Neural cell (in vitro differentiated cells): ENCODE measurements at regions not wholly inside any gene's neighbourhood (a gene's known extent, or its start where the extent isn't known, plus 50 kb on each side); places are given as distances from the start of the nearest gene placed in this dataset.

Source experiments
- H2AFZ ChIP-seq: fragments of 200-600, 300-800 bp; sonication (generic), shearing (Covaris generic); 2 replicates; pipeline ENCODE4 v1.6.0; 2014; ENCODE audit warnings: low read depth, mild to moderate bottlenecking, antibody characterized with exemption, low read length, moderate library complexity
- H3F3A ChIP-seq: fragments of 200-600 bp; shearing (Covaris generic); 2 replicates; pipeline ENCODE4 v1.6.1; 2016; ENCODE audit warnings: mild to moderate bottlenecking, moderate library complexity, mixed read lengths, antibody characterized with exemption, low read length; ENCODE audit not compliant: insufficient read depth, poor library complexity, severe bottlenecking
- H3K27ac ChIP-seq: fragments of 200-600, 300-800 bp; sonication (generic), shearing (Covaris generic); 2 replicates; pipeline ENCODE4 v1.5.1; 2014; ENCODE audit warnings: mild to moderate bottlenecking, low read length, moderate library complexity
- H3K27me3 ChIP-seq: fragments of 300-800, 200-600 bp; sonication (generic), shearing (Covaris generic); 2 replicates; pipeline ENCODE4 v1.6.0; 2014; ENCODE audit warnings: mild to moderate bottlenecking, low read depth, low read length, moderate library complexity; ENCODE audit not compliant: insufficient read depth
- H3K36me3 ChIP-seq: fragments of 300-800, 200-600 bp; sonication (generic), shearing (Covaris generic); 2 replicates; pipeline ENCODE4 v1.5.1; 2014; ENCODE audit warnings: mild to moderate bottlenecking, antibody characterized with exemption, low read length, moderate library complexity; ENCODE audit not compliant: insufficient read depth
- H3K4me2 ChIP-seq: fragments of 300-800, 200-600 bp; sonication (generic), shearing (Covaris generic); 2 replicates; pipeline ENCODE4 v1.6.0; 2014; ENCODE audit warnings: mild to moderate bottlenecking, low read length
- H3K4me3 ChIP-seq: fragments of 300-800, 200-600 bp; sonication (generic), shearing (Covaris generic); 2 replicates; pipeline ENCODE4 v1.5.1; 2014; ENCODE audit warnings: mild to moderate bottlenecking, low read length, moderate library complexity
- H3K79me2 ChIP-seq: fragments of 200-600 bp; shearing (Covaris generic); replicated peaks from 2 replicates; pipeline ENCODE4 v1.6.0; 2014; ENCODE audit warnings: mild to moderate bottlenecking, low read length, moderate library complexity; ENCODE audit not compliant: insufficient read depth
- H3K9ac ChIP-seq: fragments of 300-800, 200-600 bp; sonication (generic), shearing (Covaris generic); 2 replicates; pipeline ENCODE4 v1.6.1; 2016; ENCODE audit warnings: mild to moderate bottlenecking, low read length, mixed read lengths
- H3K9me2 ChIP-seq: fragments of 200-600 bp; shearing (Covaris generic); 2 replicates; pipeline ENCODE4 v1.6.1; 2016; ENCODE audit warnings: mild to moderate bottlenecking, low read length, mixed read lengths; ENCODE audit not compliant: insufficient read depth
- H3K9me3 ChIP-seq: fragments of 200-600, 300-800 bp; sonication (generic), shearing (Covaris generic); 2 replicates; pipeline ENCODE4 v1.6.1; 2016; ENCODE audit warnings: mild to moderate bottlenecking, mixed run types, low read length, moderate library complexity, mixed read lengths
- H4K20me1 ChIP-seq: fragments of 200-600 bp; shearing (Covaris generic); 2 replicates; pipeline ENCODE4 v1.6.1; 2016; ENCODE audit warnings: mild to moderate bottlenecking, mixed run types; ENCODE audit not compliant: insufficient read depth
- EP300 ChIP-seq: fragments of 450-650 bp; conservative IDR thresholded peaks from 2 replicates; pipeline ENCODE4 v1.6.1; 2014; ENCODE audit warnings: antibody characterized with exemption, mild to moderate bottlenecking, moderate library complexity; ENCODE audit not compliant: poor library complexity, severe bottlenecking
- EZH2 ChIP-seq: fragments of 200-600, 300-800 bp; shearing (Covaris generic), sonication (generic); IDR thresholded peaks from 2 replicates; pipeline ENCODE4 v1.6.1; 2014; ENCODE audit warnings: antibody characterized with exemption, low read length, borderline replicate concordance, mild to moderate bottlenecking; ENCODE audit not compliant: insufficient read depth, poor library complexity, severe bottlenecking
- MXI1 ChIP-seq: fragments of 450-650 bp; conservative IDR thresholded peaks from 2 replicates; pipeline ENCODE4 v1.6.1; 2014; ENCODE audit warnings: antibody characterized with exemption, mild to moderate bottlenecking; ENCODE audit not compliant: poor library complexity, severe bottlenecking
- POLR2AphosphoS5 ChIP-seq: IDR thresholded peaks from 2 replicates; pipeline ENCODE4 v1.6.1; 2012
- RAD21 ChIP-seq: fragments of 450-650 bp; conservative IDR thresholded peaks from 2 replicates; pipeline ENCODE4 v1.6.1; 2014; ENCODE audit warnings: antibody characterized with exemption, mild to moderate bottlenecking, moderate library complexity
- SMC3 ChIP-seq: fragments of 450-650 bp; conservative IDR thresholded peaks from 2 replicates; pipeline ENCODE4 v1.6.1; 2014; ENCODE audit warnings: antibody characterized with exemption, mild to moderate bottlenecking, moderate library complexity; ENCODE audit not compliant: poor library complexity
- TAF1 ChIP-seq: IDR thresholded peaks from 2 replicates; pipeline ENCODE4 v1.6.1; 2012; ENCODE audit warnings: low read depth
- TF ChIP-seq, protein P1 (sequence below): fragments of 450-650 bp; IDR thresholded peaks from 2 replicates; pipeline ENCODE4 v1.5.1; 2014; ENCODE audit warnings: antibody characterized with exemption, mild to moderate bottlenecking, moderate library complexity; ENCODE audit not compliant: poor library complexity, severe bottlenecking
- TF ChIP-seq, protein P2 (sequence below): IDR thresholded peaks from 2 replicates; pipeline ENCODE4 v1.6.1; 2012; ENCODE audit warnings: borderline replicate concordance

DNA sequence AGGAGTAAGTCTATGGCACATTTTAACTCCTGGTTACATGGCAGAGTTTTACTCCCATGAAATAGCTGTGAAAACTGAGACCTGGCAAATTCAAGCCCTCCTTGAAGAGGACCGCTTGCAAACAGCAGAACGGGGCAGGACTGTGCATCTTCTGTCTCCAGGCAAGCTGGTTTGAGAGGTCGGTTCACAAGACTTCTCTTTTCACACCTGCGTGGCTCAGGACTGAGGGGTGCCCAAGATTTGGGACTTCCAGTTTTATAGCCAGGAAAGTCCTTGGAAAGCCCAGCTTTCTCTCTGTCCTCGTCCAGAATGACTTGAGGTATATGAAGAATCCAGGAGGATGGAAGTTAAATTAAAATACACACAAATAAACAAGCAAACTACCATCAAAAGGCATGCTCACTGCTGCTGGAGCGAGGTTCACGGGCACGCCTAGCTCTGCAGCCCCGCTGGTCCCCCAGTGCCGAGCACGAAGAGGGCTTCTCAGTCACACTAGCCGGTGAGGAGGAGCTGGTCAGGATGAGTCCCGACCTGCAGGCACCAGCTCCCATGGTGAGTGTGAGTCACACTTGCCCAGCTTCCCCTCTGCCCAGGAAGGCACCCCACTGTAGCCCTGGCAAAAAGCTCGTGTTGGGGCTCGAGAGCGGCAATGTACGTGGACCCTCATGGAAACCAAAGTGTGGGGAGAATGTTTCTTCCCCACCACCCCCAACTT, 1382.4 kb downstream of the BRD1 start:
- Histone ChIP-seq H3K4me2 (no peak overlapping the region), H3K27me3 (no peaks in the 10 kb centered on the region), H3K4me3 (no peak overlapping the region), H3K79me2 (no peaks in the 10 kb centered on the region), H3K27ac (no peak overlapping the region), H3F3A (no peaks in the 10 kb centered on the region), H3K9me3 (no peaks in the 10 kb centered on the region), H2AFZ (no peak overlapping the region), H4K20me1 (no peaks in the 10 kb centered on the region), H3K9me2 (no peaks in the 10 kb centered on the region), H3K36me3 (no peaks in the 10 kb centered on the region), H3K9ac (no peak overlapping the region)
- TF ChIP-seq SMC3 (no peak), MXI1 (no peak), TAF1 (no peak), POLR2AphosphoS5 (no peak), EZH2 (no peak), EP300 (no peak), RAD21 (no peak)
- TF ChIP-seq, protein P1, sequence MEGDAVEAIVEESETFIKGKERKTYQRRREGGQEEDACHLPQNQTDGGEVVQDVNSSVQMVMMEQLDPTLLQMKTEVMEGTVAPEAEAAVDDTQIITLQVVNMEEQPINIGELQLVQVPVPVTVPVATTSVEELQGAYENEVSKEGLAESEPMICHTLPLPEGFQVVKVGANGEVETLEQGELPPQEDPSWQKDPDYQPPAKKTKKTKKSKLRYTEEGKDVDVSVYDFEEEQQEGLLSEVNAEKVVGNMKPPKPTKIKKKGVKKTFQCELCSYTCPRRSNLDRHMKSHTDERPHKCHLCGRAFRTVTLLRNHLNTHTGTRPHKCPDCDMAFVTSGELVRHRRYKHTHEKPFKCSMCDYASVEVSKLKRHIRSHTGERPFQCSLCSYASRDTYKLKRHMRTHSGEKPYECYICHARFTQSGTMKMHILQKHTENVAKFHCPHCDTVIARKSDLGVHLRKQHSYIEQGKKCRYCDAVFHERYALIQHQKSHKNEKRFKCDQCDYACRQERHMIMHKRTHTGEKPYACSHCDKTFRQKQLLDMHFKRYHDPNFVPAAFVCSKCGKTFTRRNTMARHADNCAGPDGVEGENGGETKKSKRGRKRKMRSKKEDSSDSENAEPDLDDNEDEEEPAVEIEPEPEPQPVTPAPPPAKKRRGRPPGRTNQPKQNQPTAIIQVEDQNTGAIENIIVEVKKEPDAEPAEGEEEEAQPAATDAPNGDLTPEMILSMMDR, result no peak
- TF ChIP-seq, protein P2, sequence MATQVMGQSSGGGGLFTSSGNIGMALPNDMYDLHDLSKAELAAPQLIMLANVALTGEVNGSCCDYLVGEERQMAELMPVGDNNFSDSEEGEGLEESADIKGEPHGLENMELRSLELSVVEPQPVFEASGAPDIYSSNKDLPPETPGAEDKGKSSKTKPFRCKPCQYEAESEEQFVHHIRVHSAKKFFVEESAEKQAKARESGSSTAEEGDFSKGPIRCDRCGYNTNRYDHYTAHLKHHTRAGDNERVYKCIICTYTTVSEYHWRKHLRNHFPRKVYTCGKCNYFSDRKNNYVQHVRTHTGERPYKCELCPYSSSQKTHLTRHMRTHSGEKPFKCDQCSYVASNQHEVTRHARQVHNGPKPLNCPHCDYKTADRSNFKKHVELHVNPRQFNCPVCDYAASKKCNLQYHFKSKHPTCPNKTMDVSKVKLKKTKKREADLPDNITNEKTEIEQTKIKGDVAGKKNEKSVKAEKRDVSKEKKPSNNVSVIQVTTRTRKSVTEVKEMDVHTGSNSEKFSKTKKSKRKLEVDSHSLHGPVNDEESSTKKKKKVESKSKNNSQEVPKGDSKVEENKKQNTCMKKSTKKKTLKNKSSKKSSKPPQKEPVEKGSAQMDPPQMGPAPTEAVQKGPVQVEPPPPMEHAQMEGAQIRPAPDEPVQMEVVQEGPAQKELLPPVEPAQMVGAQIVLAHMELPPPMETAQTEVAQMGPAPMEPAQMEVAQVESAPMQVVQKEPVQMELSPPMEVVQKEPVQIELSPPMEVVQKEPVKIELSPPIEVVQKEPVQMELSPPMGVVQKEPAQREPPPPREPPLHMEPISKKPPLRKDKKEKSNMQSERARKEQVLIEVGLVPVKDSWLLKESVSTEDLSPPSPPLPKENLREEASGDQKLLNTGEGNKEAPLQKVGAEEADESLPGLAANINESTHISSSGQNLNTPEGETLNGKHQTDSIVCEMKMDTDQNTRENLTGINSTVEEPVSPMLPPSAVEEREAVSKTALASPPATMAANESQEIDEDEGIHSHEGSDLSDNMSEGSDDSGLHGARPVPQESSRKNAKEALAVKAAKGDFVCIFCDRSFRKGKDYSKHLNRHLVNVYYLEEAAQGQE, result no peak

DNA sequence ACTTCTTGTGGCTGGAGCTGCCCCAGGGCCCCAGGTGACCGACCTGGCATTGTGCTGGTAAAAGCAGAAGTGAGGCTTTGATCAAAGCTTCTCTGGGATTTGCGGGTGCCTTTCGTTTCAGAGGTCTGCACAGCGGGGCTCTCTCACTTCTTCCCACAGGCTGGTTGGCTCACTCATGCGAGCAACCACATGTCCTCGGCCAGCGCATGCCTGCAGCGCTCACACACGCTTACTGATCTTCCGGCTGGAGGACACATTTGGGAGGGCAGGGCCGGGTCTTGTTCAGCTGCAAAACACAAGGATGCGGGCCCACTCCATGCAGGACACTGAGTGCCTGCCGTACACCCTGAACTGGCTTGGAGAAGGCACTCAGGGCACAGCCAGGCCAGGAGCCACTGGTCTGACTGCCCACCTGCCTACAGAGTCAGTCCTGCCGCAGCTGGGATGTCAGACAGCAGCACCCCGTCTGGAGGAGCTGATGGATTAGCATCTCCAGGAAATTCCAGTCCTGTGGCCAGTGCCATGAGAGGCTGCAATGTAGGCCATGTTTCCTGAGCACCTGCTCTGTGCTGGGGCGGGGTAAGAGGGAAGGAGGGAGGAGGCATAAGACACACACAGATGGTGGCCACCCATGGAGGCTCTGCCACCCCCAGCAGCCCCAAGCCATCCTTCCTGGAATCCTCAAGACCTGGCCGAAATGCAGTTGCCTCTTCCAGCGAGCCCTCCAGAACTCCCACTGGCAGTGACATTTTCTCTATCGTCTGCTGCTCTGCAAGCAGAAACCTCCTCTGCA, 1383.2 kb downstream of the BRD1 start:
- Histone ChIP-seq H2AFZ (no peak overlapping the region), H3K9me2 (no peaks in the 10 kb centered on the region), H3K27me3 (no peaks in the 10 kb centered on the region), H3K9ac (no peak overlapping the region), H3K4me2 (no peak overlapping the region), H3K4me3 (no peak overlapping the region), H3F3A (no peaks in the 10 kb centered on the region), H3K27ac (no peak overlapping the region), H4K20me1 (no peaks in the 10 kb centered on the region), H3K36me3 (no peaks in the 10 kb centered on the region), H3K79me2 (no peaks in the 10 kb centered on the region), H3K9me3 (no peaks in the 10 kb centered on the region)
- TF ChIP-seq, protein P1, result no peak
- TF ChIP-seq SMC3, result no peak
- no peak for TF ChIP-seq RAD21
- no peak for TF ChIP-seq EZH2
- TF ChIP-seq POLR2AphosphoS5, result no peak
- no peak for TF ChIP-seq EP300
- TF ChIP-seq, protein P2, result no peak
- no peak for TF ChIP-seq MXI1
- TF ChIP-seq TAF1, result no peak
